ENCODE measurements at regions not wholly inside any gene's neighbourhood (a gene's known extent, or its start where the extent isn't known, plus 50 kb on each side); places are given as distances from the start of the nearest gene placed in this dataset.
"Not testable (repeated sequence)": the region's sequence is repeated elsewhere in the genome, so short reads cannot be mapped to it uniquely, and the experiment has no call there.

GRCh38 chr3:156050918-156051317 is 69.5 kb upstream of the KCNAB1 start:
- Histone ChIP-seq H3K4me1 (no peaks in the 10 kb centered on the region), H3K27ac (no peak overlapping the region), H3K9me3 (no peaks in the 10 kb centered on the region), H3K36me3 (no peaks in the 10 kb centered on the region), H3K27me3 (no peaks in the 10 kb centered on the region), H3K4me3 (no peak overlapping the region)
- 93 to 100% methylated on average over 1 of the region's 1 CpG for WGBS, 2 donors
- TF ChIP-seq POLR2A (IDR thresholded peaks at IDR 0.05) (no peak), CTCF (IDR thresholded peaks at IDR 0.05) (no peak)
- DNase-seq = no peak
- intact Hi-C loops (cut with DNase I) = no loop called here

DNA sequence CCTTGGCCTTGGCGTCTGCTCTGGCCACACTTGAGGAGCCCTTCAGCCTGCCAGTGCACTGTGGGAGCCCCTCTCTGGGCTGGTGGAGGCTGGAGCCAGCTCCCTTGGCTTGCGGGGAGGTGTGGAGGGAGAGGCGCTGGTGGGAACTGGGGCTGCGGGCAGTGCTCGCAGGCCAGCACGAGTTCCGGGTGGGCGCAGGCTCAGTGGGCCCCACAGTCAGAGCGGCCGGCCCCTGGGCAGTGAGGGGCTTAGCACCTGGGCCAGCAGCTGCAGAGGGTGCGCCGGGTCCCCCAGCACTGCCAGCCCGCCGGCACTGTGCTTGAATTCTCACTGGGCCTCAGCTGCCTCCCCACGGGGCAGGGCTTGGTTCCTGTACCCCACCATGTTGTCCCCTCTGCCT is 68.7 kb upstream of the KCNAB1 start:
- no peaks in the 10 kb centered on the region for H3K36me3 ChIP-seq
- TF ChIP-seq CTCF (IDR thresholded peaks at IDR 0.05) = no peak
- no peak for DNase-seq
- H3K4me3 ChIP-seq = no peak overlapping the region
- intact Hi-C loops (cut with DNase I) = no loop called here
- no peaks in the 10 kb centered on the region for H3K4me1 ChIP-seq
- no peak overlapping the region for H3K27ac ChIP-seq
- no peaks in the 10 kb centered on the region for H3K27me3 ChIP-seq
- 80 to 91% methylated on average over 6 to 7 of the region's 15 CpGs for WGBS, 2 donors
- H3K9me3 ChIP-seq = no peaks in the 10 kb centered on the region

DNA sequence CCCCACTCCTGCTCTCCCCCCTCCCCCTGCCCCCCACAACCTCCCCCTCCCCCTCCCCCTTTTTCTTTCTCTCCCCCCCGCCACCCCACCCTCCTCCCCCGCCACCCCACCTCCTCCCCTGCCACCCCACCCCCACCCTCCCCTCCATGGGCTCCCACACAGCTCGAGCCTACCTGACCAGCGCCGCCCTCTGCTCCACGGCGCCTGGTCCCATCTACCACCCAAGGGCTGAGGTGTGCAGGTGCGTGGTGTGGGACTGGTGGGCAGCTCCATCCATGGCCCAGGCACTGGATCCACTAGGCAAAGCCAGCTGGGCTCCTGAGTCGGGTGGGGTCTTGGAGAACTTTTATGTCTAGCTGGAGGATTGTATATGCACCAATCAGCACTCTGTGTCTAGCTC is 68.3 kb upstream of the KCNAB1 start:
- Histone ChIP-seq H3K9me3 (no peaks in the 10 kb centered on the region), H3K4me1 (no peaks in the 10 kb centered on the region), H3K4me3 (no peak overlapping the region), H3K27ac (no peak overlapping the region), H3K36me3 (no peaks in the 10 kb centered on the region), H3K27me3 (no peaks in the 10 kb centered on the region)
- intact Hi-C loops (cut with DNase I) = no loop called here
- no peak for TF ChIP-seq CTCF (IDR thresholded peaks at IDR 0.05)
- no peak for TF ChIP-seq POLR2A (IDR thresholded peaks at IDR 0.05)
- DNase-seq = no peak
- WGBS, 2 donors = no CpG with 5 or more reads among the region's 9 CpGs

GRCh38 chr3:156059950-156060501 is 60.4 kb upstream of the KCNAB1 start:
- H3K27me3 ChIP-seq = no peaks in the 10 kb centered on the region
- H3K27ac ChIP-seq = no peak overlapping the region
- no peak overlapping the region for H3K4me3 ChIP-seq
- no peaks in the 10 kb centered on the region for H3K36me3 ChIP-seq
- no peak for TF ChIP-seq CTCF (IDR thresholded peaks at IDR 0.05)
- TF ChIP-seq POLR2A (IDR thresholded peaks at IDR 0.05) = no peak
- no peak for DNase-seq
- H3K4me1 ChIP-seq = no peaks in the 10 kb centered on the region
- intact Hi-C loops (cut with DNase I) = no loop called here
- 44 to 55% methylated on average over 2 of the region's 2 CpGs for WGBS, 2 donors
- H3K9me3 ChIP-seq = no peaks in the 10 kb centered on the region

GRCh38 chr3:156068151-156068550 is 52.2 kb upstream of the KCNAB1 start:
- H3K4me1 ChIP-seq; H3K36me3 ChIP-seq; DNase-seq; intact Hi-C loops (cut with DNase I); H3K27ac ChIP-seq; H3K27me3 ChIP-seq; H3K9me3 ChIP-seq; H3K4me3 ChIP-seq: not testable (repeated sequence)
- WGBS, 2 donors = 63 to 78% methylated on average over 1 to 2 of the region's 3 CpGs

- no peak for DNase-seq
- no peak overlapping the region for H3K27ac ChIP-seq
- 71 to 100% methylated on average over 2 of the region's 2 CpGs for WGBS, 2 donors
- H3K27me3 ChIP-seq = no peaks in the 10 kb centered on the region
- no peaks in the 10 kb centered on the region for H3K36me3 ChIP-seq
- H3K4me3 ChIP-seq = no peak overlapping the region
- no peaks in the 10 kb centered on the region for H3K4me1 ChIP-seq
- TF ChIP-seq CTCF (IDR thresholded peaks at IDR 0.05) (no peak), POLR2A (IDR thresholded peaks at IDR 0.05) (no peak)
- H3K9me3 ChIP-seq = no peaks in the 10 kb centered on the region
- intact Hi-C loops (cut with DNase I) = no loop called here
Observed at GRCh38 chr3:156070028-156070427, 50.4 kb upstream of the KCNAB1 start.

All from esophagus squamous epithelium (tissue), 5 donors.